ENCODE measurements at regions not wholly inside any gene's neighbourhood (a gene's known extent, or its start where the extent isn't known, plus 50 kb on each side); places are given as distances from the start of the nearest gene placed in this dataset.

DNA sequence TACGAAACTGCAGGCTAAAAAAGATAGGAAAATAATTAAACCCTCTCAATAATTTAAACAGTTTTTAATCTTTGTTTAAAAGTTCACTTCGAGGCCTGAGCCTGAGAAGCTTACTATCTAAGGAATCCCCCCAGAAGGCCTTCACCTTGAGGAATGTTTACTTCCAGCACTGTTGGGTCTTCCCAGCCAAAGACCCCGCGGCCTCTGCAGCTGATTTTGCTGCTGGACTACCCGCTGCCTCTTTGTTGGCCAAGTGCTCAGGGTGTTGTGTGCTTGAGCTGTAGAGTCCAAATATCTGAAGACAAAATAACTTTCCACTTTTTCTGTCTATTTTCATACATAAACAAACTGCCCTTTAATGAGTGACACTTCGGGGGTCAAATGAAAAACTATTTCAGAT lies 292.7 kb downstream of the GLRX3 start:
- DNase-seq (ENCODE audit: low read depth) = no peak

DNA sequence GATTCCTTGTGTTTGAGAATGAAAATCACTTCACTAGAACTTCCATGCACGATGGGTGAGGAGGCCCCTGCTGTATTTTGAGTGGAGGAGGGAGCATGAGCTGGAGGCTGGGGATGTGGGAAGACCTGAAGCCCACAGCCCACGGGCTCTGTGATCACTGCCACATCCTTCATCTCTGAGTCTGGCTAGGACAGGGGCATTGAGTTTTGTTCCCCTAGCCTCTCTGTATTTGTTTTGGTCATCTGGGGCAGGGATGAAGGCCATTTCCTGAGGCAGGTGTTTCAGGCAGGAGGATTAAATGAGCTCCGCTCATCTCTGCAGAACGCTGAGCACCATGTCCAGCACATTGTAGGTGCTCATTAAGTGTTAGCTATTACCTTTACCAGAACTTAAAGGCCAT lies 293.6 kb downstream of the GLRX3 start:
- DNase-seq (ENCODE audit: low read depth) = no peak

DNA sequence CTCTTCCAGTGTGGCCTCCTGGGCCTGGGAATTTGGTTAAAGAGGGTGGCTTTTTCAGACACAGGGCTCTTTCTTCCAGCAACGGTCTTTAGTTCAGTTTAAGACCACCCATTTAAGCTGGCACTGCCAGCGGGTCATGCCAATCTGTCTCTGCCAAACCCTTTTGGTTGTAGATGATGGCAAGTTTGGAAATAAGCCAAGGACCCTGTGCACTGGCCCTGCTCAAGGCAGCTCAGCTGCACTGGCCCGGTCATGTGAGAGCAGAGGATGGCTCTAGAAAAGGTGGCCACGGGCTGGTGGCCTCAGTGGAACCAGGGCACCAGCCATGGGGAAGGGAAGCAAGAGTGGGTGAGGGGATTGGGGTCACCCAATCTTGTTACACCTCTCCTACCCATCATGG lies 294.1 kb downstream of the GLRX3 start:
- no peak for DNase-seq (ENCODE audit: low read depth)

DNA sequence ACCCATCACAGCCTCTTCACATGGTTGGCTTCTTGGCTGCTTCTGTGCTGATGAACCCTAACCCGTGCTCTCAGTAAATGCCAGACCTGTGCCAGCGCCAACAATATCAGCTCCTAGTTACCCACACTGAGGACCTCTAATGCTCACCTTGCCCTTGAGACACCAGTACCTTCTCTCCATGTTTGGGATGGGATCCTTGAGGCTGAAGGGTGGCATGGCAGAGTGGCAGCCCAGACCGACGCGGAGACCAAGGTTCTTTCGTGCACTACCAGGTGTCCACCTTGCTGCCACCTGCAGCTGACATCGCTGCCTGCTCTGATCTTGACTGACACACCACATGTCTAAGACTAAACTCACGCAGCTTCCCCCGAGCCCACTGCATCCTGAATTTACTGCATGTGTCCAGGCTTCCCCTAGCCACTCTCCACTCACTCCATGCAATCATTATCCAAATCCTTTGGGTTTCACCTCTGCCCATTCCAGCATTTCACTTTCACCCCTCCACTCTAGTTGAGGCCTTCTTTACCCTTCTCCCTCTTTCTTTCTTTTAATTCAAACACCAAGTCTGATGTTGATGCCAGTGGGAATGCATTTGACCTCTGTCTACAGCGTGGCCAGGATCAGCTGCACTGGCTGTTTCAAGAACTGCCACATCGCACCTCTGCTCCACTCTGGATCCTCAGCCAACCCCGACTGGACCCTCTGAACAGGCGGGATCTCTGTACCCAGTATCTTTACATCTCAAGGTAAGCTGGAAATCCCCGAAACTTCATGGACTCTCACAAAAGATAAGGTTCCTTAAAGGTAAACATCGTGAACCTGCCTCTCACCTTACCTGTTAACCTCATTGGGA lies 294.9 kb downstream of the GLRX3 start:
- DNase-seq (ENCODE audit: low read depth) = no peak

DNA sequence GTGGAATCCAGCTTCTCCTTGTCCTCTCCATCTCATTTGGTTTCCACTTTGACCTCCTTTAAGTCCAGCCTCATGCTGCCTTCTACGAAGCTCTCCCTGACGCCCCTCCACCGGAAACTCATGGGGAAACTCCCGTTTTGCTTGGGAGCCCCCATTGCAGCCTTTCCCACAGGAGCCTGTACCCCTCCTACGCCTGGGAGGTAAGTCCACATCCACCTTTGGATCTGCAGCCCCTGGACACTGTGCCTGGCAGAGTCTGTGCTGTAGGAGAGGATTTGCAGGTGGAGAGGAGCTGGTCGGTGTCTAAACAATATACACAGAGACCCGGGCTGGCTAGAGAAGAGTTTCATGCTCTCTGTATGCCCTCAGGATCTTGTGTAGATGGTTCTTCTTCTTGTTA lies 296.1 kb downstream of the GLRX3 start:
- DNase-seq (ENCODE audit: low read depth) = no peak

DNA sequence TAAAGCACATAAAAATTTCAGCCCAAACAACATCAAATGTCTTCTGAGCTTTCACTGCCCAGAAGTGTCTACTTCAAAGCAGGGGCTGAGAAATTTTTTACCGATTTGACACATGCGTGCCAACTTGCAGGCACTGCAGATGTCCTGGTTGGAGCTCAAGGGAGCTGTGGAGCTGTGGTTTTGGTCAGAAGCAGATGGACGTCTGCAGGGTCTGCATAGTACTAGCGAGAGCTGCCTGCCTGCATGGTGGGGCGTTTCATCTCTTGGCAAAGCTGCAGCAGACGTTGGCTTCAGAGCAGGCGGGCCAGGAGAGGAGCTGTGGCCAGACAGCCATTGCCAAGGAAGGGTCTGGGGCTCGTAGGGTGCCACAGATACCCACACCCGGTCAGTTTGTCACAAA lies 296.7 kb downstream of the GLRX3 start:
- DNase-seq (ENCODE audit: low read depth) = no peak

DNA sequence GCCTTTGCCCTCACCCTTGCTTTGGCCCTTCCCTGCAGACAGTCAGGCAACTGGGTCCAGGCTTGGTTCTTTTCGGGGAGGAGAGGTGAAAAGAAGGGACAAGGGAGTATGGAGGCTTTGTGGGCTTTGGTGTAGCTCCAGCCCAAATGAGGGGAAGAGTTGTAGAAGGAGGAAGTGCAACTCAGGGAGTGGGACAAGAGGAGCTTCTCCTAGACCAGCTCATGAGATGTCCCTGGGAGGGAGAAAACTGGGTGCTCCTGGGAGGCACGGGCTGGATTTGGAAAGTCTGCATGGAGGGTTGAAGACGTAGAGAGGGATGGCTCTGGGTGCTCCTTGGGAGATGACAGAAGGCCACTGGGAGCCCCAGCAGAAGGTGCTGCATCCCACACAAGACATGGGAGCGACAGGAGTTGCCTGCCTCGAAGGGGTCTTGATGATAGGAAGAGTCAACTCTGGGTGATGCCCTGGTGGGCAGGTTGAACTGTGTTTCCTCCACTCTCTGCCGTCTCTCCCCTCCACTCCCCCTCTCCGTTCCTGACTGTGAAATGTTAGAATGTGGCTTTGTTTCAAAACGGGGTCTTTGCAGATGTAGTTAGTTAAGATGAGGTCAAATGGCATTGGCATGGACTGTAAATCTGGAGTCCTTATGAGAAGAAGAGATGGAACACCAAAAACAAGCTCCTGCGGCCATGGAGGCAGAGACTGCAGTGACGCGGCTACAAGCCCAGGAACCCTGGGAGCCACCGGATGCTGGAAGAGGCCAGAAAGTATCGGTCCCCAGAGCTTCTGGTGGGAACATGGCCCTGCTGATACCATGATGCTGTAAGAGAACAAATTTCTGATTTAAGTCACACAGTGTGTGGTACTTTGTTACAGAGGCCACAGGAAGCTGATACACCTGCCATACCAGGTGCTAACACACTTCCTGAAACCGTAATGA lies 298.5 kb downstream of the GLRX3 start:
- DNase-seq (ENCODE audit: low read depth) = no peak

DNA sequence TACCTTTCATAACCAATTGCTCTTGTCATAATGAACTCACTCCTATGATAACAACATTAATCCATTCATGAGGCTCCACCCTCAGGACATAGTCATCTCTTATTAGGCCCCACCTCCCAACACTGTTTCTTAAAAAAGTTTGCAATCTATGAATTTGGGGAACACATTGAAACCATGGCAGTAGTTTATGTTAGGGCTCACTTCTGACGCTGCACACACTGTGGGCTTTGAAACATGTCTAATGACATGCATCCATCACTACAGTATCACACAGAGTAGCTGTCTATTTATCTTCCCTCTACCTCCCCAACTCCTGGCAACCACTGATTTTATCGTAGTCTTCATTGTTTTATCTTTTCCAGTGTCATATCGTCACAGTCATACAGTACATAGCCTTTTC lies 299.8 kb downstream of the GLRX3 start:
- DNase-seq (ENCODE audit: low read depth) = no peak

DNA sequence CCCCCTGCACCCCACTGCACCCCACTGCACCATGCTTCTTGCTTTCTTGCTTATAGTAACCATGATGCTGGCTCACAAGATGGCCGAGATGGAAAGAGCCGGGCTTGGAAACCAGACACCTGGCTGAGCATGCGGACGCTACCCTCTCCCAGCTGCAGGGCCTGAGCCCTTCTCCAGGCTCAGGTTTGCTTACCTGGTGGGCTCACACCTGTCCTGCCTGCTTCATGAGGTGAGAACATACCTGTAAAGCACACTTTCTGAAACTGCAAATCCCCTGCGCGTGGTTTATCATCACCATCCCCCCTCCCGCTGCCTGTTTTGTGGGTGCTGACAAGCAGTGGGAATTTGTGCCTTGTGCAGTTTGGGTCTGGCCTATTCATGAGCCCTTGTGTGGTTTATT lies 302.7 kb downstream of the GLRX3 start:
- DNase-seq (ENCODE audit: low read depth) = no peak

DNA sequence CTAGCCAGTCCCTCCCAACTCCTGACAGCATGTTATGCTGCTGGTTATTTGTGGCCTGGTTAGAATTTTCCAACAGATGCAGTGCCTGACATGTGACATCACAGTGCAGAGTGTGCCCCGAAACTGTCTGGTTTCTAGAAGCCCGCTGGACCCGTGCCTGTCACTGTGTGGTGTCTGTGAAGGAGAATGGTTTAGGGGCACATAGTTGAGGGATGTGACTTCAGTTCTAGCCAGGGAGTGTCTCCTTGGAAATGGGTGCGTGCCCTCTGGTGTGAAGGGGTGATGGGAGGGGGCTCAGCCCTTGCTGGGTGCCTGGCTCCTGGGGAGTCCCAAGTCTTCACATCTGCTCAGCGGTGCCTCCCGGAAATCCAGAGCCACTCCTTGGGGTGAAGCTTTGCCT lies 303.6 kb downstream of the GLRX3 start:
- DNase-seq (ENCODE audit: low read depth) = no peak

DNA sequence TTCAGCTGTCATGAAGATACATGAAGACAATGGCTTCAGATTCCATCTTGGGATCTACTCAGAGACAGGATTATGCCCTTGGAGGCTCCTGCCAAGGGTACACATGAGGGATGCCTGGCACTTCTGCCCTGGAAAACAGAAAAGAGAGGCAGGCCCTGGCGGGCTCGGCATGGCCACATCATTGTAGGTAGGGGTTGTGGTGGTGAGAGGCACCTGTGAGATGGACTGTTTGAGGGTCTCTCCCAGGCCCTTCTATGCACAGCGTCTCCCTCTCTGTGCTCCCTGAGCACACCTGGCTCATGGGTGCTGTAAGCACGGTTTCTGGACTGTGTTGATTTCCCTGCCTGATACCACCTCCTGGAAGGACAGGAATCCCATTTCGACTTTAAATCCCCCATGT lies 304.3 kb downstream of the GLRX3 start:
- no peak for DNase-seq (ENCODE audit: low read depth)

DNA sequence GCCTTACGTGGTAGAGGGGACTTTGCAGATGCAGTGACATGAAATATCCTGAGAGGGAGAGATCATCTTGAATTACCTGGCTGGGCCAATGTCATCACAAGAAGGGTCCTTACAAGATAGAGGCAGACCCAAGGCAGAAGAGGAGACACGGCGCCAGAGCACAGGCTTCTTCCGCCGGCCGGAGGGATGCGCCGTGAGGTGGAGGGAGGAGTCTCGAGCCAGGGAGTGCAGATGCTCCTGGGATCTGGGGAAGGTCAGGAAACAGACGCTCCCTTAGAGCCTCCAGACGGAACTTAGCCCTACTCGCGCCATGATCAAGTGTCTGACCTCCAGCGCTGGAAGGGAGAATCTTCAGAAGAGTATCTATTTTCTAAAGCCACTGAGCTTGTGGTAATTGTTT lies 304.8 kb downstream of the GLRX3 start:
- no peak for DNase-seq (ENCODE audit: low read depth)

DNA sequence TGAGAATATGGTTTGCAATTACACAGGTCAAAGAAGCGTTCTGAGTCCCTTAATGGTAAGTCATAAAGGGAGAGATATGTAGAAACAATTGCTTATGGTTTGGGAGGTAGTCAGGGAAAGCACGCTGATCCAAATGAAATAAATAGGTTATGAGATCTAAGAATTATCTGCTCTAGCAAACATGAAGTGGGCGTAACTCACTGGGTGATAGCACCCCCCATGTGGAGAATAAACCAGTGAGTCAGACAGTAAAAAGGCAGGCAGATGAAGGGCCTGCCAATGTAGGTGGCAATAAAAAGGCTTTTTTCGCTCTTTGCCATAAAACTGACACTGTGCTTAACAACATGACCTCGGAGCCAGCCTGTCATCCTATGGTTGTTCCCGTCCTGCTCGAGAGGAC lies 306.9 kb downstream of the GLRX3 start:
- DNase-seq (ENCODE audit: low read depth) = no peak

DNA sequence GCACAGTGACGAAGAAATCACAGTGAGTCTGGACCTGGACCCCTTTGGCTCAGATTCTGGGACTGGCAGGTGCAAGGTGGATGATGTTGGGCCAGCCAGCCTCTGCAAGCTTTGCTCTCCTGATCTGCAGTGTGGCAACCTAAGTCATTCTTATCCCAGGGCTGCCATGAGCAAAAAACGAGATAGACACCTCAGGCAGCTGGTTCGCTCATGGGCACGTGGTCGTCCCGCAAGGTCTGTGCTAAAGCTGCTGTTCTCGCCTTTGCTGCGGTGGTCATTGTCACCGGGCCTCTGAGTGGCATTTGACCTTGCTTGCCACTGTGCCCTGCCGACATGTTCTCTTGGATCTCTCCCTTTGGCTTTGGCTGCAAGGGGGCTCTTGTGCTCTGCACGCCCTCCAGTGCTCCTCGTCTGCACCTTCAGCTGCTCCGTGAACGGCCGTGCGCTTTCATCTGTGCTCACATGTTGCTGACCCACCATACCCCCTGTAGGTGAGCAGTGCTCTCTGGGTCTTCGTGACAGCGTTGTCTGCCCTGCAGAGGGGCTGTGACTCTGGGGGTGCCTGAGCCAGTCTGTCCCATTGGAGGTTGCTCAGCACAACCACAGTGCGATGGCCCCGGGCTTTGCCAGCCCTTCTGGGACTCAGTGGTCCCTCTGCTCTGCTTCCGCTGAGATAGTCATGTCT lies 317.0 kb downstream of the GLRX3 start:
- no peak for DNase-seq (ENCODE audit: low read depth)

DNA sequence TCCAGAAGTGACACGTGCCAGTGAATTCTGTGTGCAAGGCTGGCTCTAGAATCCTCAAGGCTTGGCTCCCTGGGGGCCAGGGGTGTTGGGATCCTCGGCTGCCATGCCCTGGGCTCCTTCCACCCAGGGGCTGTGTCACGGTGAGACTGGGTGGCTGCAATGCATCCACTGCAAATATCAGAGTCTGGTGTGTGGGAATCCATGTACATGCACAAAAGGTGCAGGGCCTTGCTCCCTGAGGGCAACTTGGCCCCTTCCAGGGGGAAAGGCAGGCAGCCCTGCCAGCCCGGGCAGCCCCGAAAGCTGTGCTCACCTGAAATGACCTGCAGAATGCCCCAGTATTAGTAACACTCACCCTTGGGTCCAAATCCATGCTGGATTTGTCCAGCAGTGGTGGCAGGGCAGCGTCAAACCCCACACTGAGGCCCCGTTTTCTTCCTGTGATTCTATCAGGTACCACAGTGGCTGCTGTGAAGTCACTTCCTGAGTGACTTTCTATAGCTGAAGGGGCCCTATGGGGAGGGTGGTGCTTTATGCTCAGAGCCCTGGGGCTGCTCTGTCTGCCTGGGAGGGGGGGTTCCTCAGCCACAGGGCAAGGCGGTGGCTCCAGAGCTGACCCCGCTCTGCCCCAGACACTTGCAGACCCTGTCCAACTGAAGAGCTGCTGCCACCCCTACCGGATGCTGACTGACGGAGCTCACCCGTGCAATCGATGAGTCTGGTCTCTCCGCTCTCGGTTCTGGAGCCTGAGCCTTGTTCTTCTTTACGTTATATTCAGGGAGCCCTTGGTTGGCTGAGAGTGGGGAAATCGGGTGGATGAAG lies 317.7 kb downstream of the GLRX3 start:
- DNase-seq (ENCODE audit: low read depth) = no peak

DNA sequence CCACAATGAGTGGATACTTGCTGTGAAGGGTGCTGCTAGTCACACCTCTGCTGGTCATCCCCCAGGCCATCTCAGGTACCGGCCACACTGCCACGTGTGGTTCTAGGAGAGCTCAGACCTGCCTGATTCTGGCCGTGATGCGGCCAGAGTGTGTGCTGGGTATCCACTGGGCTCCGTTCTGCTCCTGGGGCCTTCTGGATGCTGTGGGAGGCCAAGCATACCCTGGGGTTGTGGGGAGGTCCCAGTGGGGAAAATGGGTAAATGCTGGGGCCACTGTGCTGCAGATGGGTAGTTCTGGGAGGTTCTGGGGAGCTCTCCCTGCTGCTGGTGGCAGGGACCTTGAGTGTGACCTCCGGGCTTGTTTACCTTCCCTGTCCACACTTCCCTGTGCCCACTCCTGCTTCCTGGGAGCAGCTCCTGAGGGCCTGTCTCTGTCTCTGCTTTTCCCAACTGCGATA lies 318.4 kb downstream of the GLRX3 start:
- no peak for DNase-seq (ENCODE audit: low read depth)

DNA sequence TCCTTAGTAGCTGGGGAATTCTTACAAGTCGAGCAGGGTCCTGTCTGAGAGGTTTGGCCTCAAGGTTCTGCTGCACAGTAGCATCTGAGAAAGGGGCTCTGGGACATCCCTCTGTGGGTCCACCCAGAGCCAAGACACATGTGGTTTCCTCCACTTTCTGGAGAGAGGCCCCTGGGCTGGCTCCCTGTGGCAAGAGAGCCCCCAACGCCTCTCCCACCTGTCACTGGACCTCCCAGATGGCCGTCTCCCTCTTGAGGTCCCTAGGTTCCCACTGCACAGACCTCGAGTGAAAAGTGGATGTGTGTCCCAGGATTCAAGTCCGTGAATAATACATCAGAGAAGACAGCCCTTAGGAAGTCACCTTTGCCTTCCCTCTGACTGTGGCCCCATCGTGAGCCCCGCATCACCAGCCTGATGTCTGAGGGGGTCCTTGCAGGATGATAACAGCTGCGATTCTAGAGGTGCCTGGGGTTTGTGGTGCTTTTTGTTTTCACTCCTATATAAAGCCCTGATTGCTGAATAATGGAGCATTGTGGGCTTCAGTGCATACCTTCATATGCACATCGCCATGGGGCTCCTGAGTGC lies 319.0 kb downstream of the GLRX3 start:
- no peak for DNase-seq (ENCODE audit: low read depth)

DNA sequence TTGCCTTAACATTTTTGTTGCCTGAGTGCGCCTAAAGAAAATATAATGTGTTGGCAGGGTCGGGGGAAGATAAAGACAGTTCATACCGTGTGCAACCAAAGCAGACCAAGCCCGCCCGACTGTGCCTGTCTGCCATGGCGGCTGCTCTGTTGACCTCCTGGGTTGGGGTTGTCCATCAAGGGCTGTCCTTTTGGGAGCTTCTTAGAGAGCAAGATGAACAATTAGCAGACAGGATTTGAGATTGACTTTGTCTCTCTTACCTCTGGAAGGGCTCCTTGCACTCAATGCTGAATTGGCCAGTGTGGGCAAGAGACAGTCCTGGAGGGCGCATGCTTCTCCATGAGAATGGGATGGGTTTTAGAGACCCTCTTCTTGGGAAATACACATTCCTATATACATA lies 319.6 kb downstream of the GLRX3 start:
- no peak for DNase-seq (ENCODE audit: low read depth)

DNA sequence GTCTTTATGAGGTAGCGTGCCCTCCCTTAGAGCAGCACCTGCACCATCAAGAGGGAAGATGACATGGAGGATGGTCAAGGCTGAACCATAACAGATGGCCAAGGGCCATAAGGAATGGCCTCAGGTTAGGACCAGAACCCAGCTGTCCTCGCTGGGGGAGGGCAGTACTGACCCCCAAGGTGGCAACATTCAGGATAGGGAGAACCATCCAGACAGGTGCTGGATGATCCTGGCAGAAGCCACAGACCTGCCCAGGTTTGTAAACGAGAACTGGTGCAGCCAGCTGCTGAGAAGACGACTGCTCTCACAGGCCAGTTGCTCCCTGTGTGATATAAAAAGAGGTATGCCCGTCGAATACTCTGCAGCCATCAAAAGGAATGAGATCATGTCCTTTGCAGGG lies 320.4 kb downstream of the GLRX3 start:
- DNase-seq (ENCODE audit: low read depth) = no peak

DNA sequence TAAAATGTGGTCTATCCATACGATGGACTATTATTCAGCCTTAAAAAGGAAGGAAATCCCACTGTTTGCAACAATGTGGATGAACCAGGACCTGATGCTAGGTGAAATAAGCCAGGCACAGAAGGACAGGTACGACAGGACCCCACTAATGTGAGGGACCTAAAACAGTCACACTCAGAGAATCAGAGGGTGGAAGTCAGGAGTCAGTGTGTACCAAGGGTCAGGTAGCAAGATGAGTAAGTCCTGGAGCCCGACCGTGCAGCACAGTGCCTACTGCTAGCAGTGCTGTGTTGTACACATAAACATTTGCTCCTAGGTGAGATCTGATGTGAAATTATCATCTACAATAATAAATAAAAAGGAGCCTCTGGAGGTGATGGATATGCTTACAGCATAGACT lies 322.3 kb downstream of the GLRX3 start:
- DNase-seq (ENCODE audit: low read depth) = no peak

DNA sequence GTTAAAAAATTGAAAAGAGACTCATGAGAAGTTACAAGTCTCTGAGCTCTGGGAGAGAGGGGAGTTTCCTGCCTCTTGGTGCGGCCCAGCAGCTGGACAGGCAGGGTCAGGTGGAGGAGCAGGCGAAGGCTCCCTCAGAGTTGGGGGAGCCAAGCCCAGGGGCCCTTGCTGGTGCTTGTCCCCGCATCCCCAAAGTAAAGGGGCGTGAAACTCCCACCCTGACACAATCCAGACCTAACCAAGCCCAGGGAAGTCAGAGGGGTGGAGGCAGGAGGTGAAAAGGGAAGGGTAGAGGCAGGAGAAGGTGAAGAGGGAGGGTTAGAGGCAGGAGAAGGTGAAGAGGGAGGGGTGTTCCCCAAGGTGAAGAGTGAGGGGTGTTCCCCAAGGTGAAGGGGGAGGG lies 322.8 kb downstream of the GLRX3 start:
- DNase-seq (ENCODE audit: low read depth) = no peak

All from HT1080 (cell line).